Activated CD4-positive, CD25-positive, alpha-beta regulatory T cell treated with anti-CD3 and anti-CD28 coated beads, Interleukin-2, amount 50 U/mL, for 16 hours (primary cell): ENCODE measurements at regions not wholly inside any gene's neighbourhood (a gene's known extent, or its start where the extent isn't known, plus 50 kb on each side); places are given as distances from the start of the nearest gene placed in this dataset.

Experiments
- DNase-seq: peaks from one replicate; pipeline ENCODE4 v3.0.0-alpha.2; 2020; ENCODE audit warnings: low read depth, low spot score

GRCh38 chr21:27082431-27083010 is 115.6 kb upstream of the ADAMTS5 start:
- no peak for DNase-seq

GRCh38 chr21:27079636-27080240 is 112.8 kb upstream of the ADAMTS5 start:
- no peak for DNase-seq

- no peak for DNase-seq
Measured at GRCh38 chr21:27078915-27079314, 112.0 kb upstream of the ADAMTS5 start.

- no peak for DNase-seq
Measured at GRCh38 chr21:27077501-27077900, 110.6 kb upstream of the ADAMTS5 start.

- no peak for DNase-seq
Measured at GRCh38 chr21:27076025-27076424, 109.1 kb upstream of the ADAMTS5 start.

GRCh38 chr21:27070861-27071670 is 104.2 kb upstream of the ADAMTS5 start:
- DNase-seq: no peak

GRCh38 chr21:27068811-27069210 is 101.9 kb upstream of the ADAMTS5 start:
- no peak for DNase-seq

GRCh38 chr21:27067226-27067625 is 100.3 kb upstream of the ADAMTS5 start:
- no peak for DNase-seq

- no peak for DNase-seq
Measured at GRCh38 chr21:27062443-27062842, 95.6 kb upstream of the ADAMTS5 start.

- DNase-seq: no peak
Measured at GRCh38 chr21:27061770-27062169, 94.9 kb upstream of the ADAMTS5 start.

GRCh38 chr21:27060190-27060589 is 93.3 kb upstream of the ADAMTS5 start:
- no peak for DNase-seq

GRCh38 chr21:27058673-27059605 is 92.1 kb upstream of the ADAMTS5 start:
- DNase-seq: no peak

- no peak for DNase-seq
Measured at GRCh38 chr21:27057997-27058396, 91.1 kb upstream of the ADAMTS5 start.

GRCh38 chr21:27047658-27048314 is 80.9 kb upstream of the ADAMTS5 start:
- no peak for DNase-seq

GRCh38 chr21:27047283-27047657 is 80.4 kb upstream of the ADAMTS5 start:
- DNase-seq: no peak

GRCh38 chr21:27045281-27045985 is 78.5 kb upstream of the ADAMTS5 start:
- no peak for DNase-seq

- no peak for DNase-seq
Measured at GRCh38 chr21:27043377-27043776, 76.5 kb upstream of the ADAMTS5 start.

- no peak for DNase-seq
Measured at GRCh38 chr21:27040738-27041469, 74.0 kb upstream of the ADAMTS5 start.

- DNase-seq: no peak
Measured at GRCh38 chr21:27036736-27037301, 69.9 kb upstream of the ADAMTS5 start.

GRCh38 chr21:27035791-27036190 is 68.9 kb upstream of the ADAMTS5 start:
- no peak for DNase-seq
